Cardiac septum (tissue), 1 donor: ENCODE measurements at regions not wholly inside any gene's neighbourhood (a gene's known extent, or its start where the extent isn't known, plus 50 kb on each side); places are given as distances from the start of the nearest gene placed in this dataset.
"Not testable (repeated sequence)": the region's sequence is repeated elsewhere in the genome, so short reads cannot be mapped to it uniquely, and the experiment has no call there.

Experiments
- DNase-seq: peaks from one replicate; pipeline ENCODE4 v3.0.0-alpha.2; 2020; ENCODE audit warnings: low spot score
- intact Hi-C: fragments of 100-400 bp; cut with DNase I; formaldehyde crosslinking; loops from one replicate; pipeline ENCODE4 v1.14.0; 2022
- donor health status: DM: no; HTN: no; CAD: no.

GRCh38 chr16:31975826-31976419, 102.3 kb downstream of the ZNF267 start:
- DNase-seq, intact Hi-C loops: not testable (repeated sequence)

GRCh38 chr16:31978463-31978862, 104.9 kb downstream of the ZNF267 start:
- DNase-seq: not testable (repeated sequence)

DNA sequence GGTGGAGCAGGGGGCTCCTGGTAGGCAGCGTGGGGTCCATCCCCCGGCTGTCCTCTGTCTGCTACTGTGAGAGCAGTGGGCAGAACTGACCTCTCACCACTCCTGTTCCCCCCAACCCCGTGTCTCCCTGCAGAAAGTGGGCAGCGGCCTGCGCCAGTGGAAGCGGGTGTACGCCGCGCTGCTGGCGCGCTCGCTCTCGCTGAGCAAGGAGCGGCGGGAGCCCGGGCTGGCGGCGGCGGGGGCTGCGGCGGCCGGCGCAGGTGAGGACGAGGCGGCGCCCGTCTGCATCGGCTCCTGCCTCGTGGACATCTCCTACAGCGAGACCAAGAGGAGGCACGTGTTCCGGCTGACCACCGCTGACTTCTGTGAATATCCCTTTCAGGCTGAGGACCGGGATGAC, 108.1 kb downstream of the ZNF267 start:
- DNase-seq, intact Hi-C loops: not testable (repeated sequence)

More at GRCh38 chr16:31978463-31978862, 104.9 kb downstream of the ZNF267 start:
- intact Hi-C loops: not testable (repeated sequence)

DNA sequence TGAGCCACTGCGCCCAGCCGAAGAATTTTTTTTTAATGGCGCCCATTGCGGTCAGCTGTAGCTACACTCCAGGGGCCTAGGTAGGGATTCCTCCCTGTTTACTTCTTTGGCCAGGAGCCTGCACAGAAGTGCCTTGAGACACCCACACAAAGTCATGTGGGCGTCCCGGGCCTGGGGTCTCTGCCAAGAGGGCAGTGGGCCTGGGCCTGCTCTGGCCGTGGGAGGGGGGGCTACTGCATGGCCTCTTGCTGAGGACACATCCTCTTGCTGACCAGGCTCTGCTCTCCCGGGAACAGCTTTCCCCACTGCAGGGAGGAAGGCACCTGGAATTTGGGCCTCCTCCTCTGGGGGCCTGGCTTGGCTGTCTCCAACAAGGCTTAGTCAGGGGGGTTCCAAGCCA, 109.4 kb downstream of the ZNF267 start:
- DNase-seq, intact Hi-C loops: not testable (repeated sequence)

DNA sequence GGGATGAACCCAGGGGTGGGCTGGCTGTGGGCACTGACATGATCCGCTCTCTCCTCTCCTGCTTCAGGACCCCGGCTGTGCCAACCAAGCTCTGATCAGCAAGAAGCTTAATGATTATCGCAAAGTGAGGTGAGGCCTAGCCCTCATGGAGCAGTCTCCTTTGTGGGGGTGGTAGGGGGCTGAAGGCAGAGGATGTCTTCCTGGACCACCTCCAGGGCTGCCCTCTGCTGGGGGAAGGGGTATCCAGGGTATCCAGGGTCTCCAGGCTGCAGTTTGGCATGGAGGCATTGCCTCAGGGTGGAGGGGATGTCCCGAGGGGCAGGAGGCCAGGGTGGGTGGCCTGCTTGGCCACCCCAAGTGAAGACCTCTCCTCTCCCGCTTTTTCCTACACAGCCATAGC, 110.1 kb downstream of the ZNF267 start:
- intact Hi-C loops: not testable (repeated sequence)

DNA sequence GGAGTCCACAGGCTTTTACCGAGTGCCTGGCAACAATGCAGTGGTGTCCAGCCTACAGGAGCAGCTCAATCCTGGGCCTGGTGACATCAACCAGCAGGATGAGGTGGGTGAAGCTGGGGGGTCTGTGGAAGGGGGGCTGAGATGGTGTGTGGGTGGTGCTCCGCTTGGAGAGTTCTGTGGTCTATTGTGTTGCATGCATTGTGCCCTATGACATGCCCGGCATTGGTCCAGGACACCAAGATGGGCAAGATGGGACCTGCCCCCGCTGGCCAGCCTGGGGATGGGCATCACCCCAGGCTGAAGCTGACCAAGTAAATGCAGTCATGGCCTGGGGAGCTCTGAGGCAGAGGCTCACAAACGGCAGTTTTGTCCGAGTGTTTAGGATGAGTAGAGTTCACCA, 113.3 kb downstream of the ZNF267 start:
- DNase-seq, intact Hi-C loops: not testable (repeated sequence)

More for the DNA sequence above, 110.1 kb downstream of the ZNF267 start:
- not testable (repeated sequence) for DNase-seq

DNA sequence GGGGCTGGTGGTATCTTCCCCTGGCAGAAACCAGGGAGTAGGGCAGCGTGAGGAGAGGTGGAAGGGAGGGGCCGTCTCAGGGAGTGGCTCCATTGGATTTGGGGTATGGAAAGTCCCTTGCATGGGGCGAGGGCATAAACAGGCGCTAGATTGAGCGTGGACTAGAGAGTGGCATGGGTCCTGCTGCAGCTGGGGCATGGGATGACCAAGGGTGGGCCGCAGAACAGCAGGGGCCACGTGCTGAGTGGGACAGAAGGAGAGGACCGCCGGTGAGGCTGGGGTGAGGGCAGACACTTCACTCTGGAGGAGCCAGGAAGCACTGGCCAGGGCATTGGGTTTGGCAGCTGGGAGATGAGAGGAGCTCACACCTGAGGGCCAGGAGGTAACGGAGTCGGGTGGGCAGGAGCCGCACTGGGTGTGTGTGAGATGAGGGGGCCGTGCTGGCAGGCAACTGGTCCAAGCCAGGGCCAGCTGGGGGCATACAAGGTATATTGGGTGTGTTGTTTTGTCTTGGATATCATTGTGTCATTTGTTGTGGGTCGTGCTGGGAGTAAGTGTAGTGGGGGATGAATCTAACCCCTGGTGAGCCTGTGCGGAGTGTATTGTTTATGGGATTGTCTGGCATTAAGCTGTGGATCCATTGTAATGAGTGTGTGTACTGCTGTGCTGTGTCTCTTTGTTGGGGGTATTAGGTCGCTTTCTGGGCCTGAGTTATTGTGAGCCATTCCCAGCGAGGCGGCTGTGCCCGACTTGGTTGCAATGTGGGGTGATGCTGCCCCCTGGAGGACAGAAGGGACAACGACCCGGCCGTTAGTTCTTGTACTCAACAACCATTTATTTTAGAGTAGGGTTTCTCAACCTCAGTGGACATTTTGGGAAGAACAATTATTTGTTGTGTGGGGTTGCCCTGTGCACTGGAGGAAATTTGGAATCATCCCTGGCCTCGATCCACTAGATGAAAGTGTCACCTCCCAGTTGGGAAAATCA, 115.3 kb downstream of the ZNF267 start:
- DNase-seq, intact Hi-C loops: not testable (repeated sequence)

DNA sequence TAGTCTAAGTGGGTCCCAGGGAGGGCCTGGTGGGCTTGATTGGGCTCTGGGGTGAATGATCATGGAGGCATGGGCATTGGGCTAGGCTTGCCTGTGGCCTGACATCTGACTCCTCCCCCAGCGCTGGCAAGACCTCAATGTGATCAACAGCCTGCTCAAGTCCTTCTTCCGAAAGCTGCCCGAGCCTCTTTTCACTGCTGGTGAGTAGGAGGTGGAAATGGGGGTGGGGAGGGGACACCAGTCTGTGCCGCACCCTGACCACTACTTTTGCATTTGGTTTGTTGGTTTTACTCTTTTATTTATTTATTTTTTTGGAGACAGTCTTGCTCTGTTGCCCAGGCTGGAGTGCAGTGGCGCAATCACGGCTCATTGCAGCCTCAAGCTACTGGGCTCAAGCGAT, 116.7 kb downstream of the ZNF267 start:
- intact Hi-C loops, DNase-seq: not testable (repeated sequence)

DNA sequence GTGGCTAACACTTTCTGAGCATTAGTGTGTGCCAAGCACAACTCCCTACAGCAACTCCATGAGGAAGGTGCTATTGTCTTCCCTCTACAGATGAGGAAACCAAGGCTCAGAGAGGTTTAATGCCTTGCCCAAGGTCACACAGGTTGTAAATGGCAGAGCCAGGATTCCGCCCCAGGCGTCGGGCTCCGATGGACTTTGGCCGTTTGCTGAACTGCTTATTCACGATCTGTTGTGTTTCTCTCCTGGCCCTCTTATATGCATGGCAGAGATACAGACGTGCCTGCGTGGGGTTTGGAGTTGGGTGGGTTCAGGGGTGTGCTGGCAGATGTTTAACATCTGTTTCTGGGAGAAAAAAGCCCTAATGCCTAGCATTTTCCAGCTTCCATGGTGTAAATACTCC, 117.4 kb downstream of the ZNF267 start:
- intact Hi-C loops: not testable (repeated sequence)

DNA sequence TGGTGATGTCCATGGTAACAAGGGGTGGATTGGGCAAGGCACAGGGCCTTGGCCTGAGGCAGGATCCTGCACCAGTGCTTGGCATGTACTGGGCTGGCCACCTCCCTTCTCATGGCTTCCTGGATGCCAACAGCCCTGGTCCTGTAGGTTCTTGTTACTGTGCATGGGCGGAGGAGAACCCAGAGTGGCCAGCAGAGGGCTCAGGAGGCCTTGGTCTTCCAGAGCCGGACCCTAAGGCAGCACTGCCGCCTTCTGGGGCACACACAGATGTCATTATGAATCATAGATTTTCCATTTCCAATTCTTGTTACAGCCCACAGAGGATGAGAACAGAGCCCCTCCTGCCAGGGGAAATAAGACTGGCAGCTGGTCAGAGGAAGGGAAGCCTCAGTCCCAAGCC, 122.7 kb downstream of the ZNF267 start:
- intact Hi-C loops, DNase-seq: not testable (repeated sequence)

More for the DNA sequence above, 117.4 kb downstream of the ZNF267 start:
- DNase-seq: not testable (repeated sequence)

DNA sequence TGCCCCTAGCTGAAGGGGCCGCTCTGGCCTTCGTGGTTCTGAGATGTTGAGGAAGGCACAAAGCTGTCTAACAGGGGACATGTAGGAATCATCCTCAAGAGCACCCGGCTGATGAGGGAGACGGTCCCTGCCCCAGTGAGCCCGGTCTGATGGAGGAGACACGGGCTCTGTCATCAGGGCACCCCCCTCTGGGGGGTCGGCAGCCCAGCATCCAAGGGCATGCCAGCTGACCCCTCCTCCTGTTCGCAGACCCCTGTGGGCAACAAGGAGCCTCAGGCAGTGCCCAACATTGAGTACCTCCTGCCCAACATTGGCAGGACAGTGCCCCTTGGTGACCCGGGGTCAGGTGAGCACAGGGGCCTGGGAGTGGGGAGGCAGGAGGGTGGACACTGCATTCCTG, 128.9 kb downstream of the ZNF267 start:
- intact Hi-C loops, DNase-seq: not testable (repeated sequence)

DNA sequence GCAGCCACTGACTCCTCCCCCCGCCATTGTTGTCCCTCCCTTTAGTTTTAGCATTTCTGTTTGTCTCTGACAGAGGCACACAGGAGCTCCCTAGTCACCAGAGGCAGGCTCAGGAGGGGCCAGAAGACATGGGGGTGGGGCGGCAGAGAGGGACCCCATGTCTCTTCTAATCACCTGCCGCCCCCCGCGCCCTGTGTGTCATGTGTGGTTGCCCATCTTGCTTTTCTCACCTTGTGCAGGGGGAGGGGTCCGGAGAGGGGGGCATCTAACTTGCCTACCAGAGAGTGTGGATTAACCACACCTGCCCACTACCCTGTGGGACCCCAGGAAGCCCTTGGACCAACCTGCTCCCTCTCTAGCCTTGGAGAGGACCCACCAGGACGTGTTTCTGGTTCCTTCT, 130.2 kb downstream of the ZNF267 start:
- intact Hi-C loops, DNase-seq: not testable (repeated sequence)

- DNase-seq, intact Hi-C loops: not testable (repeated sequence)
Measured at GRCh38 chr16:32038783-32039496, 165.3 kb downstream of the ZNF267 start.

- intact Hi-C loops, DNase-seq: not testable (repeated sequence)
Measured at GRCh38 chr16:32039919-32040318, 166.3 kb downstream of the ZNF267 start.

DNA sequence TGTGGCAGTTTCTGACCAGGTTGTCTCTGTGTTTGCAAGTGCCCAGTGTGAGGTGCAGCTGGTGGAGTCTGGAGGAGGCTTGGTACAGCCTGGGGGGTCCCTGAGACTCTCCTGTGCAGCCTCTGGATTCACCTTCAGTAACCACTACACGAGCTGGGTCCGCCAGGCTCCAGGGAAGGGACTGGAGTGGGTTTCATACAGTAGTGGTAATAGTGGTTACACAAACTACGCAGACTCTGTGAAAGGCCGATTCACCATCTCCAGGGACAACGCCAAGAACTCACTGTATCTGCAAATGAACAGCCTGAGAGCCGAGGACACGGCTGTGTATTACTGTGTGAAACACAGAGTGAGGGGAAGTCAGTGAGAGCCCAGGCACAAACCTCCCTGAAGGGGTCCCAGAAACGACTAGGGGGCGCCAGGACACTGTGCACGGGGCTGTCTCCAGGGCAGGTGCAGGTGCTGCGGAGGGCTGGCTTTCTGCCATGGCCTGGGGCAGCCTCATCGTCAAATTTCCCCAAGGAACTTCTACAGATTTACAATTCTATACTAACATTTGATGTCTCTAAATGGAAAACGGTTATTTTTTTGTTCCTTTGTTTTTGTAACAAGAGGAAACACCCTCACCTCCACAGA, 187.0 kb upstream of the TP53TG3D start:
- DNase-seq: peak; percentile 65
- intact Hi-C loops: not testable (repeated sequence)

- intact Hi-C loops, DNase-seq: not testable (repeated sequence)
Measured at GRCh38 chr16:32071586-32071985, 181.5 kb upstream of the TP53TG3D start.

DNA sequence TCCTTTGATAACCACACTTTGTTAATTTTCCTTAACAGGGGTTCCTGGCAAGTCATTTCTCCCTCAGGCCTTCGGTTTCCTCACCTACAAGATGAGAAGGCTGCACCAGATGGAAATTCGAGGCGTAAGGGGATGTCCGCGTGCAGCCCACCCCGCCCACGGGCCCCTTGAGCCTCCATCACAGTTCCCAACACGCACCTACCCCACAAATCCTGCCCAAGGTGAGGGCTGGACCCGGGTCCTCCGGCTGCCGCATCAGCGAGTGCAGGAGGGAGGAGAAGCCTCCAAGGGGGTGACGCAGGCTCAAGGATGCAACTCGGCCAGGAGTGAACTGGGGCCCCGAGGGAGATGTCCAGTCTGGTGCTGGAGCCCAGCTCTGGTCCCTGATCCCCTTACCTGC, 169.2 kb upstream of the TP53TG3D start:
- peak; percentile 20 for DNase-seq
- intact Hi-C loops: not testable (repeated sequence)

- intact Hi-C loops: not testable (repeated sequence)
Measured at GRCh38 chr16:32084656-32085401, 168.3 kb upstream of the TP53TG3D start.

More at GRCh38 chr16:32084656-32085401, 168.3 kb upstream of the TP53TG3D start:
- not testable (repeated sequence) for DNase-seq
